ENCODE measurements at regions not wholly inside any gene's neighbourhood (a gene's known extent, or its start where the extent isn't known, plus 50 kb on each side); places are given as distances from the start of the nearest gene placed in this dataset.
A peak's percentile ranks its signal among the peaks of the same experiment; 100 is the strongest.

- no peak for DNase-seq
Measured at GRCh38 chr3:107428051-107428858, 51.0 kb downstream of the CCDC54 start.

- DNase-seq, result peak; percentile 61
Measured at GRCh38 chr3:107429320-107430181, 52.3 kb downstream of the CCDC54 start.

DNA sequence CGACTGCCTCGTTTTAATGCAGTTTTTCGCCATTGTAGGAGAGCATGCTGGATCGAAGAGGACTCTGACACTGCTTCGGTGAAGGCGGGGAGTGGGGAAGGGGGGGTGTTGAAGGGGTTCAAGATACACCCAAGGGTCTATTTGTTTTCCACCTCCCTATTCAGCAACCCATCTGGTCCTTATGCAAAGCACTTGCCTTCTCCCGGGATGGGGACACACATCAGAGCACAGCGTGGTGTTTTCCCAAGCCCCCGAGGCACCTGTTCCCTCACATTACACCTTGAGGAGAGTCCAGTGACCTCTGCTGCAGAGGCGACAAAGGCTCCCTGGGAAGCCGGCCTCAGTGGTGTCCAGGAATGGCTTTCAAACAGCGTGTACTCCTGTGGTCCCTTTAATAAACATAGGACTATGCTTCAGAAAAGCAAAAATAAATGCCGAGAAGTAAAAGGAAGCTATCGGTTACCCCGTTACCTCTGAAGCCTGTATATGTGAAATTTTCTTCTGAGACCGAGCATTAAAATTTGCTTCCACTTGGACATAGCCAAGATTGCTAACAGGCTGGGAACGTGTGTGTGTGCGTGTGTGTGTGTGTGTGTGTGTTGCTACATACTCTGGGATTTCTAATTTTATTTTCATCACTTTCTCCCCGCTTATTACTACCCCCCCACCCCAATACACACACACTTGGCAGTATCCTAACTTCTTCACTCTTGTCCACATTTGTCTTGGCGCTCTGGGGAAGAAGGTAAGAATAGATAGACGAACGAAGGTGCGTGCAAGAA is 53.2 kb downstream of the CCDC54 start:
- no peak for DNase-seq

GRCh38 chr3:107430996-107431245 is 53.7 kb downstream of the CCDC54 start:
- peak; percentile 24 for DNase-seq

- peak; percentile 52 for DNase-seq
Measured at GRCh38 chr3:107431246-107432012, 54.2 kb downstream of the CCDC54 start.

DNA sequence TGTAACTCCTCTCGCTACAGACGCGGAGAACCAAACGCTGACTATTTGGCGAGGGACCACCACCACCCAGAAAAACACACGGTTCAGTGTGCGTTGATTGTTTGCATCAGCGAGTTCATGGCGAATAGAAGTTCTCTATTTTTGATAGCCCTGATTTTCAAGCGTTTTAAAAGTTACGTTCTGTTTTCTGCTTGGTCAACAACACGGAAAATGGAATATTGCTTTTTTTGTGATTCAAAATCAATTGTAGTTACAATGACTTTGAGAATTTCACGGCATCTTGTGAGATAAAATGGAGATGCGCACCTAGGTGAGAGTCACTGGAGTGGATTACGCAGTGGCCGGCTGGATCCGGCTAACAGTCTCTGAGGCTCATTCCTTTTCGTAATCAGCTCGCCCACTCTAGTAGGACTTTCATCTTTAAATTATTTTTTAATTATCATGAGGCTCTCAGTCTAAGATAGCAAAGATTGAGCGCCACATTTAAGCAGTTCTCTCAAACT is 54.8 kb downstream of the CCDC54 start:
- no peak for DNase-seq

GRCh38 chr3:107432646-107433045 is 55.4 kb downstream of the CCDC54 start:
- no peak for DNase-seq

GRCh38 chr3:107436029-107436428 is 58.8 kb downstream of the CCDC54 start:
- DNase-seq, result no peak

- no peak for DNase-seq
Measured at GRCh38 chr3:107438671-107439070, 61.4 kb downstream of the CCDC54 start.

DNA sequence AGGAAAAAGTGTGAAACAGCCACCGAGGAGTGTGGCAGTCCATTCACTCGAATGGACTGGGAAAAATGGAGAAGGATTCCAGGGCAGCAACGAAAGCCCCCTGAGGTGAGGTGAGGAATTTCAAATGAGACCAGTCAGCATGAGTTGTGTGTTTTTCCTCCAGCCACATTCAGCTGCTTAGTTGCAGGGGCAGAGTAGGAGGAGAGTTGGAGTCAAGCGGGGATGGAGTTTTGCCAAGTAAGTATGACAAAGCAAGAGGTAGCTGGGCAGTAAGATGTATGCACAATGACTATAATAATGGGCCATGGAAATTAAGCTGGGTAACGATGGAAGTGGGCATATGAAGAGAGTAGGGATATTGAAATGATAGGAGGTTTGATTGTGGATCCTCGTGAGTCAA is 64.4 kb downstream of the CCDC54 start:
- DNase-seq, result no peak

DNA sequence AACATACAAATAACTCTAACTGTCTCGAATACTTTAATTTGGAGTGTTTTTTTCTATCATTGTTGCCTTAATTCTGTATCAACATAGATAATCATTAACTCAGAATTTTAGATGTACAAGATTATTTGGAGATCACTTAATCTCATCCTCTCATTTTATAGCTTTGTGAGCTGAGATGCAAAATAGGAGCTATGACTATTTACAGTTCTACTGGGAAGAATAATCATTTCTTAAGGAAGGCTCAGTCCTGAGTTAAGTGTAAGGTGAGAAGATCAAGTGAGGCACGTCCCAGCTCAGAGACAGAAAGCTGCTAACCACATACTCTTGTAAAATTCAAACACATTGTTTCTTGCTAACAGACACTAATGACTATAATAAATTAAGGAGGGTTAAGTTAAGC is 66.2 kb downstream of the CCDC54 start:
- no peak for DNase-seq

DNA sequence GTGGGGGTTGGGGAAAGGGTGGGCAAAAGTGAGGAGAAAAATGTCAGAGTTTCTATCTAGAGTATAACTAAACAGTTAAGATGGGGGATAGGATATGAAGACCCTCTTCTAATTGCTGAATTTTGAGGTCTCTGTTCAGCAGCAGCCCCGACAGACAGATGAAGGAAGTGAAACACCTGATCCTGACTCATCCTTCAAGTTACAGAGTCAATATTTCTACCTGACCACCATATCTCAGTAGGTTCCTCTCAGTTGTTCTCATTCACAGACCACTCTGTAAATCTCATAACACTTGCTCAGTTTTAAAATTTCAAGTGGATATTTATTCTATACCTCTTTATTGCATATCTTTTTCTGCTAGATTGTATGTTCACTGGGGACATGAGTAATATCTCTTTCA is 69.5 kb downstream of the CCDC54 start:
- DNase-seq, result no peak

- peak; percentile 19 for DNase-seq
Measured at GRCh38 chr3:107450254-107450893, 72.4 kb upstream of the BBX start.

GRCh38 chr3:107452436-107452835 is 70.3 kb upstream of the BBX start:
- no peak for DNase-seq

DNA sequence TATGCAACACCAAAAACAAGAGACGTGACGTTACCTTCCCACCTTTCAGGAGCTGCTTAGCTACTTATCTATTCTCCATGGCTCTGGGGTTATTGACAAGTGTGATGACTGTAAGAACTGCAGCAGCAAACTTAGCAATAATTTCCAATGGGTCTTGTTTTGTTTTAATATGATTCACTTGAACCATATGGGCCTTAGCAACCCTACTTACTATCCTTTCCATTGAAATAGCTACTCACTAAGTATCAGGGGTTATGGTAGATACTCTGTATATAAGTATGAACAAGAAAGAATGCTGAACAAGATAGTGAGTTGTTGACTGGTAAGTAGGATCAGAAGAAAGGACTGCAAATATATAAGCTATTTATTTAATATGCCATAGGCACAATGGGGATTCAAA is 69.3 kb upstream of the BBX start:
- no peak for DNase-seq

DNA sequence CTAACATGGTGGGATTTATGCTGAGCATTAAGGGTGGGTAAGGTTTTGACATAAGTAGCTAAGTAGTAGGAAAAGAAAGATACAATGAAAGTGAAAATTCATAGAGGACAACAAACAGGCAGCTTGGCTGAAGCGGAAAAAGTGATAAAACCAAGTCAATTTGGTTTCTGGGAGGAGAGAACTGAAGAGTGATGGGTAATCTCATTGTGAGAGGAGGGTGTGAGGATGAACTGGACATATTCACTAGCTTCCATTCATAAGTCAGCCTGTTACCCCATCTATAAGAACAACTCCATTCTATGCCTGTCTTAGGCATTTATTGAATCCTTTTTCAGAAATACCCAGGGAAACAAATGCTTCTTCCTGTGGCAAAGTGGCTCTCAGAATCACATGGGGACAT is 67.1 kb upstream of the BBX start:
- DNase-seq, result no peak

GRCh38 chr3:107456501-107456900 is 66.3 kb upstream of the BBX start:
- DNase-seq, result no peak

DNA sequence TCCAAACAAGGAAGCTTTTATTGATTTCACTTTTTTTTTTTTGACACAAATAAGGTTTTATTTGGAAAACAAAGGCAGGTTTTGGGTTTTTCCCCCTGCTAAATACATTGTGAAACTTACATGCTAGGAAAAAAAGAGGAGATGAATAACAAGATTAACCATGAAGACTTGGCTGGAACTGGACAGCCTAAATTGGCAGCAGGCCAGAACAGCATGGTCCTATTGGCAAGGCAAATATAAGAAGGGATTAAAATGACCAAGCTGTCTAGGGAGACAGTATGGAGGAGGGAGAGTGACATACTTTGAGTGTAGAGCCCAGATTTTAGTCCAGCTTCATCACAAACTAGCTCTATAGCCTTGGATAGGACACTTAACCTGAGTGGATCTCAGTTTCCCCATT is 63.9 kb upstream of the BBX start:
- no peak for DNase-seq

- DNase-seq, result no peak
Measured at GRCh38 chr3:107461721-107462120, 61.0 kb upstream of the BBX start.

DNA sequence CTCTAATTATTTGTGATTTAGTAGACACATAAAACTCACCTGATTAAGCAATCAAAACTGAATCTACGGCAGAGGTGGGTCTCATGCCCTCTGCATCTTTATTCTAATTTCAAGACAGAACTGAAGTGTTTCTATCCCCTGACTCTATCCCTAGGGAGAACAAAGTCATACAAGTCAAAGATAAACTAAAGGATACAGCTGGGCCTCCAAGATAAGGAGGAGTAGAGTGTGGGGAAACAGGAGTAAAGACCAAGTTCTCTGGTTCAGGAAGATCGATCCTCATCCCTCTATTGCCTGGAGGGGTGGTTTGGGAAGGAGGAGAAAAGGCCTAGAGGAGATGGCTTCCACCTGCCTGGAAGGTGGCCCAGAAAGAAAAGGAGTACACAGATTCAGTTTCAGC is 58.7 kb upstream of the BBX start:
- no peak for DNase-seq

GRCh38 chr3:107465064-107465631 is 57.6 kb upstream of the BBX start:
- no peak for DNase-seq

DNA sequence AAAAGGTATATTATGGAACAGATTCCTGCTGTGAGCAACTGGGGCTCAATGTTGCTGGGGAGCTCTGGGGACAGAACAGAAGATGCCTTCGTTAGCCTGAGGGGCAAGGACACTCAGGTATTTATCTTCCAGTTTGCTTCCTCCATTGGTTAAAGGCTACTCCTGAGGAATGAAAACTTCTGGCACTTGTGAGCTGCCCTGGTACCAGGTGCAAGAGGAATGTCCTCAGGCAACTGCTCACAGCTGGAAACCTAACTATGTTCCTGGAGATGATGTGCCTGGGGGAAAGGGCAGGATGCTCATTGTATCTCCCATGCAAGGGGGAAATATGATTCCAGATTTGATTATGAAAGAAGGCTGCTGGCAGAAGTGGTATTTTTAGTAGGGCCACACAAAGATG is 54.0 kb upstream of the BBX start:
- DNase-seq, result no peak

All from stimulated activated CD4-positive, alpha-beta T cell treated with anti-CD3 and anti-CD28 coated beads, Interleukin-4, amount 100 ng/mL, for 24 hours (primary cell).